ENCODE measurements at regions not wholly inside any gene's neighbourhood (a gene's known extent, or its start where the extent isn't known, plus 50 kb on each side); places are given as distances from the start of the nearest gene placed in this dataset.

DNA sequence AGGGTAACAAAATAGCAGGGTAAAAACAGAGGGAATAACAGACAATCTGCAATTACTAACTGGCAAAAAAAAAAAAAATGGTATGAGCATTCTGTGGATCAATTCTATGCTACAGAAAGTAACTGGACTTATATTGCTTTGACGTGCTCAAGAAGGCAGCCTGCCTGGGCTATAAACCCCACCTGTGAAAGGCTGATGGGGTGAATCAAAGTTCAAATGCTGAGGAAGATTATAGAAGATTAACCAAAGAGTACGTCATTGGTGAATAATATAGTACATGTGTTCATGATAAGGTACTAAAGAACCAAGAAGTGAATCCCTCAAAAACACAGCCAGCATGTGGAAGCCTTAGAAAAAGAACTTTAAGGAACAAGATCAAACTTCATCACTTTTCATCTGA, 441.9 kb upstream of the PTCHD4 start:
- Histone ChIP-seq H3K36me3 (ENCODE audit: insufficient read depth, low read length) (no peaks in the 10 kb centered on the region), H3K4me2 (ENCODE audit: insufficient read depth, low read length) (no peak overlapping the region), H2AFZ (ENCODE audit: low read length) (no peak overlapping the region), H3K27me3 (ENCODE audit: insufficient read depth, low read length) (no peaks in the 10 kb centered on the region), H3K4me3 (ENCODE audit: insufficient read depth, low read length) (no peak overlapping the region), H3K79me2 (ENCODE audit: insufficient read depth, low read length) (no peaks in the 10 kb centered on the region), H3K27ac (ENCODE audit: low read depth, low read length) (no peak overlapping the region), H3K9me3 (ENCODE audit: low read depth, low read length) (no peaks in the 10 kb centered on the region), H4K20me1 (ENCODE audit: insufficient read depth, low read length) (no peaks in the 10 kb centered on the region), H3K4me1 (ENCODE audit: insufficient read depth, low read length) (no peaks in the 10 kb centered on the region)
- no peak for DNase-seq (ENCODE audit: insufficient read length, low spot score, missing footprints)
- TF ChIP-seq, protein P1, sequence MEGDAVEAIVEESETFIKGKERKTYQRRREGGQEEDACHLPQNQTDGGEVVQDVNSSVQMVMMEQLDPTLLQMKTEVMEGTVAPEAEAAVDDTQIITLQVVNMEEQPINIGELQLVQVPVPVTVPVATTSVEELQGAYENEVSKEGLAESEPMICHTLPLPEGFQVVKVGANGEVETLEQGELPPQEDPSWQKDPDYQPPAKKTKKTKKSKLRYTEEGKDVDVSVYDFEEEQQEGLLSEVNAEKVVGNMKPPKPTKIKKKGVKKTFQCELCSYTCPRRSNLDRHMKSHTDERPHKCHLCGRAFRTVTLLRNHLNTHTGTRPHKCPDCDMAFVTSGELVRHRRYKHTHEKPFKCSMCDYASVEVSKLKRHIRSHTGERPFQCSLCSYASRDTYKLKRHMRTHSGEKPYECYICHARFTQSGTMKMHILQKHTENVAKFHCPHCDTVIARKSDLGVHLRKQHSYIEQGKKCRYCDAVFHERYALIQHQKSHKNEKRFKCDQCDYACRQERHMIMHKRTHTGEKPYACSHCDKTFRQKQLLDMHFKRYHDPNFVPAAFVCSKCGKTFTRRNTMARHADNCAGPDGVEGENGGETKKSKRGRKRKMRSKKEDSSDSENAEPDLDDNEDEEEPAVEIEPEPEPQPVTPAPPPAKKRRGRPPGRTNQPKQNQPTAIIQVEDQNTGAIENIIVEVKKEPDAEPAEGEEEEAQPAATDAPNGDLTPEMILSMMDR (IDR thresholded peaks at IDR 0.05; ENCODE audit: extremely low read depth, low read depth, low read length) = no peak

DNA sequence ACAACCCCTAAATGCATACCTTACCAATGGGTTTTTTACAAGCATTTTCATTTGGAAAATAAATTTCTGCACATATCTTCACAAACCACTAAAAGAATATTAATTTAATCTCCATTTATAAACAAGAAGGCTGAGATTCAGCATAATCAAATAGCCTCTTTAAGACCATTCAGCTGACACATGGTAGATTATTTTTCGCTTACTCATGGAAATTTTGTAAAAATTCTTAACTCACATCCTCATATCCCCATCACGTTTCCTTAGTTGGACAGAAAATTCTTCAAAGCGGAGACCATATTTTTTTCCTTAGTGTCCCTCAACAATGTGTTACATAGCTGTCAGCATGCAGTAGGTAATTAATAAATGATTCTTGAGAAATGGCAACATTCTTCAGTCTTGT, 439.6 kb upstream of the PTCHD4 start:
- H4K20me1 ChIP-seq (ENCODE audit: insufficient read depth, low read length) = no peaks in the 10 kb centered on the region
- no peaks in the 10 kb centered on the region for H3K4me1 ChIP-seq (ENCODE audit: insufficient read depth, low read length)
- no peak for DNase-seq (ENCODE audit: insufficient read length, low spot score, missing footprints)
- H2AFZ ChIP-seq (ENCODE audit: low read length) = no peak overlapping the region
- no peaks in the 10 kb centered on the region for H3K9me3 ChIP-seq (ENCODE audit: low read depth, low read length)
- H3K4me2 ChIP-seq (ENCODE audit: insufficient read depth, low read length) = no peak overlapping the region
- no peak overlapping the region for H3K27ac ChIP-seq (ENCODE audit: low read depth, low read length)
- H3K4me3 ChIP-seq (ENCODE audit: insufficient read depth, low read length) = no peak overlapping the region
- no peaks in the 10 kb centered on the region for H3K27me3 ChIP-seq (ENCODE audit: insufficient read depth, low read length)
- TF ChIP-seq, protein P1 (IDR thresholded peaks at IDR 0.05; ENCODE audit: extremely low read depth, low read depth, low read length) = no peak
- no peaks in the 10 kb centered on the region for H3K36me3 ChIP-seq (ENCODE audit: insufficient read depth, low read length)
- H3K79me2 ChIP-seq (ENCODE audit: insufficient read depth, low read length) = no peaks in the 10 kb centered on the region

DNA sequence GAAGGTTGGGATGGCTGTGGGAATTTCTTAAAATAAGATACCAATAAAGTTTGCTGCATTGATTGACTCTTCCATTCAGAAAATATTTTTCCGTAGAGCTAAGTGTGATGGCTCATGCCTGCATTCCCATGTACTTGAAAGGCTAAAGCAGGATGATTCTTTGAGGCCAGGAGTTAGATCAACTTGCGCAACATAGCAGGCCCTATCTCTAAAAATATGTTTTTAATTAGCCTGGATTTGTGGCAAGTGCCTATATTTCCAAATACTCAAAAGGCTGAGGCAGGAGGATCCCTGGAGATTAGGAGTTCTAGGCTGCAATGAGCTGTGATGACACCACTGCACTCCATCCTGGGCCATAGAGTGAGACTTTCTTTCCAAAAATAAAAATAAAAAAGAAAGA, 431.2 kb upstream of the PTCHD4 start:
- H3K9me3 ChIP-seq (ENCODE audit: low read depth, low read length) = peaks cover 6% of the 10 kb centered on the region
- H3K27me3 ChIP-seq (ENCODE audit: insufficient read depth, low read length) = peaks cover 2% of the 10 kb centered on the region
- no peaks in the 10 kb centered on the region for H4K20me1 ChIP-seq (ENCODE audit: insufficient read depth, low read length)
- H3K4me3 ChIP-seq (ENCODE audit: insufficient read depth, low read length) = no peak overlapping the region
- H3K79me2 ChIP-seq (ENCODE audit: insufficient read depth, low read length) = no peaks in the 10 kb centered on the region
- no peak overlapping the region for H3K4me2 ChIP-seq (ENCODE audit: insufficient read depth, low read length)
- DNase-seq (ENCODE audit: insufficient read length, low spot score, missing footprints) = no peak
- no peak overlapping the region for H2AFZ ChIP-seq (ENCODE audit: low read length)
- TF ChIP-seq, protein P1 (IDR thresholded peaks at IDR 0.05; ENCODE audit: extremely low read depth, low read depth, low read length) = no peak
- H3K4me1 ChIP-seq (ENCODE audit: insufficient read depth, low read length) = no peaks in the 10 kb centered on the region
- no peak overlapping the region for H3K27ac ChIP-seq (ENCODE audit: low read depth, low read length)
- no peaks in the 10 kb centered on the region for H3K36me3 ChIP-seq (ENCODE audit: insufficient read depth, low read length)

DNA sequence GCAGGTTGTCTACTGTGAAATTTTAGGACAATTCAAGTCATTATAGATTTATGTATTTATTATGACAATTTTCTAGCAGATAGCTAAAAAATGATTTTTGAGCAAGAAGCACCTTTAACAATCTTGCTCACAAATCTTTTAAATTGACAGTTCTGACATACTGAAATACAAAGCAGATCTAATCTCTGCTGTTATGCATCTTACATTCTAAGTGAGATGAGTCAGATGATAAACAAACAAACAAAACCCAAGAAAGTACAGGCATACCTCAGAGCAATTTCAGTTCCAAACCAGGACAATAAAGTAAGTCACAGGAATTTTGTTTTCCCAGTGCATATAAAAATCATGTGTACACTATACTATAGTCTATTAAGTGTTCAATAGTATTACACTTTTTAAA, 430.7 kb upstream of the PTCHD4 start:
- Histone ChIP-seq H3K36me3 (ENCODE audit: insufficient read depth, low read length) (no peaks in the 10 kb centered on the region), H3K4me2 (ENCODE audit: insufficient read depth, low read length) (no peak overlapping the region), H3K27ac (ENCODE audit: low read depth, low read length) (no peak overlapping the region), H3K4me1 (ENCODE audit: insufficient read depth, low read length) (no peaks in the 10 kb centered on the region), H3K9me3 (ENCODE audit: low read depth, low read length) (peaks cover 6% of the 10 kb centered on the region), H2AFZ (ENCODE audit: low read length) (no peak overlapping the region), H4K20me1 (ENCODE audit: insufficient read depth, low read length) (no peaks in the 10 kb centered on the region), H3K27me3 (ENCODE audit: insufficient read depth, low read length) (peaks cover 4% of the 10 kb centered on the region), H3K4me3 (ENCODE audit: insufficient read depth, low read length) (no peak overlapping the region), H3K79me2 (ENCODE audit: insufficient read depth, low read length) (no peaks in the 10 kb centered on the region)
- TF ChIP-seq, protein P1 (IDR thresholded peaks at IDR 0.05; ENCODE audit: extremely low read depth, low read depth, low read length) = no peak
- DNase-seq (ENCODE audit: insufficient read length, low spot score, missing footprints) = no peak

Data from osteoblast (primary cell).